MCF 10A (cell line): ENCODE measurements at regions not wholly inside any gene's neighbourhood (a gene's known extent, or its start where the extent isn't known, plus 50 kb on each side); places are given as distances from the start of the nearest gene placed in this dataset.

Source experiments
- BruUV-seq: library from RNA; stranded (reverse); fragments of 400-500 nt; replicated peaks from 2 replicates; lab custom pipeline; 2021; lab: Mats Ljungman, UMichigan
- CTCF ChIA-PET: fragments of 300-600 bp; sonication (Branson Sonifier 250); formaldehyde crosslinking; extraction: SDS; loops from one replicate; lab custom pipeline; 2021; ENCODE audit warnings: antibody characterized with exemption, inconsistent platforms; lab: Yijun Ruan, JAX
- POLR2A ChIA-PET: fragments of 300-600, 350-650 bp; sonication (Branson Sonifier 250); formaldehyde crosslinking; extraction: SDS; loops from one replicate; lab custom pipeline; 2020; ENCODE audit warnings: antibody characterized with exemption, inconsistent platforms; lab: Yijun Ruan, JAX
- DNase-seq: peaks from one replicate; pipeline ENCODE4 v3.0.0-alpha.2; 2018; ENCODE audit not compliant: unreplicated experiment
- H3K27ac Mint-ChIP-seq: one replicate; pipeline ENCODE4 v1.8.0; 2022; ENCODE audit warnings: mild to moderate bottlenecking, low read depth, mixed read lengths; ENCODE audit not compliant: unreplicated experiment
- H3K27me3 Mint-ChIP-seq: one replicate; pipeline ENCODE4 v1.8.0; 2022; ENCODE audit warnings: mixed read lengths; ENCODE audit not compliant: insufficient read depth, unreplicated experiment
- H3K36me3 Mint-ChIP-seq: one replicate; pipeline ENCODE4 v1.8.0; 2022; ENCODE audit warnings: mild to moderate bottlenecking, moderate library complexity, mixed read lengths; ENCODE audit not compliant: insufficient read depth, unreplicated experiment
- H3K4me1 Mint-ChIP-seq: one replicate; pipeline ENCODE4 v1.8.0; 2022; ENCODE audit warnings: mixed read lengths; ENCODE audit not compliant: insufficient read depth, unreplicated experiment
- H3K4me3 Mint-ChIP-seq: one replicate; pipeline ENCODE4 v1.8.0; 2022; ENCODE audit warnings: mild to moderate bottlenecking, moderate library complexity, mixed read lengths; ENCODE audit not compliant: unreplicated experiment
- H3K9me3 Mint-ChIP-seq: one replicate; pipeline ENCODE4 v1.8.0; 2022; ENCODE audit warnings: mixed read lengths; ENCODE audit not compliant: unreplicated experiment
- intact Hi-C: fragments of 100-400 bp; cut with micrococcal nuclease; formaldehyde crosslinking; loops from 2 replicates; pipeline ENCODE4 v1.14.1; 2022
- TF ChIP-seq, protein P1 (sequence below): fragments of 200-600 bp; IDR thresholded peaks from one replicate; pipeline ENCODE4 v1.8.0; 2022; ENCODE audit warnings: antibody characterized with exemption, mild to moderate bottlenecking; ENCODE audit not compliant: unreplicated experiment

DNA sequence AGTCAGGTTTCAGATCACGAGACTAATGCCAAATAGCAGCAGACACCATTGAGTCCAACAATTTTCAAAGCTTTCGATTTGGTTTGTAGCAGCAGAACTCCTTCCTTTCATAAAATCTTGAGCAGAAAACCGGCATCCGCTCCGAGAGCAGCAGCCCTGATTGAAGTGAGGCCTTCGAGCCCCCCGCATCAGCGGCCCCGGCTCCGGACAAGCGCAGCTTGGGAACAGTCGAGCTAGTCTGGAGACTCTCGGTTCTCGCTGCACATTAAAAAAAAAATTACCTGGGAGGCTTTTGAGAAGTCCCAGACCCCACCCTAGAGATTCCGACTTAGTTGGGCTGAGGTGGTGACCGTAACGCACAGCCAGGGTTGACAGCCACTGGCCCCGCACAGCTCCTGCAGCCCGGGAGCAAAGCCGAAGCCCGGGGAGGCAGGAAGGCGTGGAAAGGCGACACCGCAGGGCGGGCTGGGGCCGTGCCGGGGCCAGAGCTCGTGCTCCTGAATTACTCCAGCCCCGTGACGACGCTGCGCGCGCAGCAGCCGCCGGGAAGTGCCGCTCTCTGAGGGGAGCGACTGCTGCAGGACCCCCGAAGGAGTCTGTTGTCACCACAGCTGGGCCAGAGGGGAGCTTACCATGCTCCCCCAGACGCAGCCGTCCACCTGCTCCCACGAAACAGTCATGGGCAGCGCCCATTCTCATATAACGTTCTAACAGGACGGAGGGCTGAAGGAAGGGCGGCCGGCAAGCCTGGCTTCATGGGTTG lies 57.8 kb downstream of the SPATA19 start:
- ChIA-PET CTCF (interaction anchor here (0.6 to 1.9 kb wide), 4 partner anchors 18 to 654 kb away, joined by 3 to 5 read pairs (median 4); no protein-coding TSS in a partner anchor), POLR2A (no interaction called here)
- intact Hi-C loops: no loop called here
- BruUV-seq: no TSS peak
- Mint-ChIP-seq H3K36me3 (no peaks in the 10 kb centered on the region), H3K4me1 (no peaks in the 10 kb centered on the region), H3K4me3 (no peak overlapping the region), H3K9me3 (peaks cover 16% of the 10 kb centered on the region), H3K27ac (no peak overlapping the region), H3K27me3 (no peaks in the 10 kb centered on the region)
- TF ChIP-seq, protein P1, sequence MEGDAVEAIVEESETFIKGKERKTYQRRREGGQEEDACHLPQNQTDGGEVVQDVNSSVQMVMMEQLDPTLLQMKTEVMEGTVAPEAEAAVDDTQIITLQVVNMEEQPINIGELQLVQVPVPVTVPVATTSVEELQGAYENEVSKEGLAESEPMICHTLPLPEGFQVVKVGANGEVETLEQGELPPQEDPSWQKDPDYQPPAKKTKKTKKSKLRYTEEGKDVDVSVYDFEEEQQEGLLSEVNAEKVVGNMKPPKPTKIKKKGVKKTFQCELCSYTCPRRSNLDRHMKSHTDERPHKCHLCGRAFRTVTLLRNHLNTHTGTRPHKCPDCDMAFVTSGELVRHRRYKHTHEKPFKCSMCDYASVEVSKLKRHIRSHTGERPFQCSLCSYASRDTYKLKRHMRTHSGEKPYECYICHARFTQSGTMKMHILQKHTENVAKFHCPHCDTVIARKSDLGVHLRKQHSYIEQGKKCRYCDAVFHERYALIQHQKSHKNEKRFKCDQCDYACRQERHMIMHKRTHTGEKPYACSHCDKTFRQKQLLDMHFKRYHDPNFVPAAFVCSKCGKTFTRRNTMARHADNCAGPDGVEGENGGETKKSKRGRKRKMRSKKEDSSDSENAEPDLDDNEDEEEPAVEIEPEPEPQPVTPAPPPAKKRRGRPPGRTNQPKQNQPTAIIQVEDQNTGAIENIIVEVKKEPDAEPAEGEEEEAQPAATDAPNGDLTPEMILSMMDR: no peak
- DNase-seq: no peak

DNA sequence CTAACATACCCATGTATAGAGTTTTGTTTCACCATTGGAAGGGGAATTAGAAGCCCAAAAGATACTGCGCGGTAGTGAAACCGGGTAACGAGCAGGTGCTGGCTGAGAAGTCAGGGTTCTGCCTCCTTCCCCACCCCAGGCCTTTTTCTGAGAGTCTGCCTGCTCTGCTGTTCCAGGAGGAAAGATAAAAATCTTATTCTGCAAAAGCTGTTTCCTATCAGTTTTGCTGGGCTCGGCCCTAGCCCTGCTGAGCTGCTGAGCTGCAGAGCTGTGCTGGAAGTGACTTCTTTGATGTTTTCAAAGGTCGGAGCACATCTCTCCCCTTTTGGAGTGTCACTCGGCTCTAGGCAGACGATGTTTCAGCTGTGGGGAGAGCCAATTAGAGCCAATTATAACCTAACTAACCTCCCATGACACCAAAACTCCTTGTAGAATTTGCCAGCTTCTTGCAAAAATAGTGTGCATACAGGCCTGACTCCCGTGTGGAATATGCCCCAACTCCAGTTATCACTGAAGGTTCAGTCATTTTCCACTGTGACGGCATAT lies 59.4 kb downstream of the SPATA19 start:
- Mint-ChIP-seq H3K36me3 (no peaks in the 10 kb centered on the region), H3K27me3 (peaks cover 11% of the 10 kb centered on the region), H3K4me1 (no peaks in the 10 kb centered on the region), H3K4me3 (no peak overlapping the region), H3K27ac (no peak overlapping the region), H3K9me3 (peaks cover 16% of the 10 kb centered on the region)
- POLR2A ChIA-PET: no interaction called here
- intact Hi-C loops: no loop called here
- CTCF ChIA-PET: no interaction called here
- BruUV-seq: no TSS peak
- TF ChIP-seq, protein P1: no peak
- DNase-seq: no peak

DNA sequence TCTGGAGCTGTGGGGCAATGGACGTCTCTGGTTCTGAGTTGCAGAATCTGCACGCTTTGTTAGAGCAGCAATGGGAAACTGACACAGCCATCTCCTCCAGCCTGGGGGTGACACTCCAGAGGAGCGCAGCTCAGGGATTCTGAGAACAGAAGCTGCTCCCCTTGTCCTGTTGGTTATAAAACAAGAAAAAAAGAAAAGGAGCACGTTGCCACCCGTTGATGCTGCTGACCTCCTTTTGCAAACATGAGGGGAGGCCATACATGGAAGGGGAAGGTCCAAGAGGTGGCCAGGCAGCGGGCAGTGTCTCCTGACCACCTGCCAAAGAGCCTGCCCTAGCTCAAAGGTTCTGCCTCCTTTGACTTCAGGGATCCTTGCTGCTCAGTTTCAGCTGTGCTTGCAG lies 61.0 kb downstream of the SPATA19 start:
- no peaks in the 10 kb centered on the region for H3K36me3 Mint-ChIP-seq
- H3K9me3 Mint-ChIP-seq: peaks cover 8% of the 10 kb centered on the region
- BruUV-seq: no TSS peak
- DNase-seq: no peak
- ChIA-PET POLR2A (no interaction called here), CTCF (no interaction called here)
- H3K4me3 Mint-ChIP-seq: no peak overlapping the region
- no peaks in the 10 kb centered on the region for H3K4me1 Mint-ChIP-seq
- intact Hi-C loops: no loop called here
- TF ChIP-seq, protein P1: no peak
- H3K27me3 Mint-ChIP-seq: peaks cover 20% of the 10 kb centered on the region
- no peak overlapping the region for H3K27ac Mint-ChIP-seq

DNA sequence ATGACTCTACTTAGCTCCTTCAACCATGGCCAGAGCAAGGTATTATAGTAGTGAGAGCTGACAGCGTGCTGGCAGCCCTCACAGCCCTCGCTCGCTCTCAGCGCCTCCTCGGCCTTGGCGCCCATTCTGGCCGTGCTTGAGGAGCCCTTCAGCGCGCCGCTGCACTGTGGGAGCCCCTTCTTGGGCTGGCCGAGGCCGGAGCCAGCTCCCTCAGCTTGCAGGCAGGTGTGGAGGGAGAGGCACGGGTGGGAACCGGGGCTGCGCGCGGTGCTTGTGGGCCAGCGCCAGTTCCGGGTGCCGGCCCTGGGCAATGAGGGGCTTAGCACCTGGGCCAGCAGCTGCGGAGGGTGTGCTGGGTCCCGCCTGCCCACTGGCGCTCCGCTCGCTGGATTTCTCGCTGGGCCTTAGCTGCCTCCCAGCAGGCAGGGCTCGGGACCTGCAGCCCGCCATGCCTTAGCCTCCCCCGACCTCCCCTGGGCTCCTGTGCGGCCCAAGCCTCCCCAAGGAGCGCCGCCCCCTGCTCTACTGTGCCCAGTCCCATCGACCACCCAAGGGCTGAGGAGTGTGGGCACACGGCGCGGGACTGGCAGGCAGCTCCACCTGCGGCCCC lies 63.1 kb downstream of the SPATA19 start:
- TF ChIP-seq, protein P1: no peak
- H3K4me1 Mint-ChIP-seq: no peaks in the 10 kb centered on the region
- no TSS peak for BruUV-seq
- ChIA-PET CTCF (no interaction called here), POLR2A (no interaction called here)
- DNase-seq: no peak
- peaks cover 8% of the 10 kb centered on the region for H3K9me3 Mint-ChIP-seq
- intact Hi-C loops: no loop called here
- no peak overlapping the region for H3K4me3 Mint-ChIP-seq
- no peaks in the 10 kb centered on the region for H3K36me3 Mint-ChIP-seq
- H3K27me3 Mint-ChIP-seq: peaks cover 22% of the 10 kb centered on the region
- no peak overlapping the region for H3K27ac Mint-ChIP-seq
